Non-pigmented ciliary epithelial cell (primary cell): ENCODE measurements at regions not wholly inside any gene's neighbourhood (a gene's known extent, or its start where the extent isn't known, plus 50 kb on each side); places are given as distances from the start of the nearest gene placed in this dataset.
A peak's percentile ranks its signal among the peaks of the same experiment; 100 is the strongest.
"Not testable (repeated sequence)": the region's sequence is repeated elsewhere in the genome, so short reads cannot be mapped to it uniquely, and the experiment has no call there.

Source experiments
- DNase-seq: peaks from one replicate; pipeline ENCODE4 v3.0.0-alpha.2; 2010; ENCODE audit warnings: low read depth

DNA sequence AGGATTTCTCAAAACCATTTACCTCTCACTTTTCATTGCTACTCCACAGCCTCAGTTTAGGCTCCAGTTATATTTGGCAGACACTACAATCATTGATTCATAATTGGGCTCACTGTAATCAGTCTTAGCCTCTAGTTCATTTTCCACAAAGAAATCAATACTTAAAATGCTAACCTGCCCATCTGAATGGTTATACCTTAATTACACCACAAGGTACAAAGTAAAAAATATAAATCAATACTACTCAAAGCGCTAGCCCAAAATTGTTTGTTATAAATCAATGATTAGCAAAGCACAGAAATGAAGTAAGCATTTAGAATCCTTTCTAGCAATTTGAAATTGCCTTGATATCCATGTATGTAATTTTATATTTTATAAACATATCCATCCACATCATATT lies 222.6 kb upstream of the NDST3 start:
- no peak for DNase-seq

DNA sequence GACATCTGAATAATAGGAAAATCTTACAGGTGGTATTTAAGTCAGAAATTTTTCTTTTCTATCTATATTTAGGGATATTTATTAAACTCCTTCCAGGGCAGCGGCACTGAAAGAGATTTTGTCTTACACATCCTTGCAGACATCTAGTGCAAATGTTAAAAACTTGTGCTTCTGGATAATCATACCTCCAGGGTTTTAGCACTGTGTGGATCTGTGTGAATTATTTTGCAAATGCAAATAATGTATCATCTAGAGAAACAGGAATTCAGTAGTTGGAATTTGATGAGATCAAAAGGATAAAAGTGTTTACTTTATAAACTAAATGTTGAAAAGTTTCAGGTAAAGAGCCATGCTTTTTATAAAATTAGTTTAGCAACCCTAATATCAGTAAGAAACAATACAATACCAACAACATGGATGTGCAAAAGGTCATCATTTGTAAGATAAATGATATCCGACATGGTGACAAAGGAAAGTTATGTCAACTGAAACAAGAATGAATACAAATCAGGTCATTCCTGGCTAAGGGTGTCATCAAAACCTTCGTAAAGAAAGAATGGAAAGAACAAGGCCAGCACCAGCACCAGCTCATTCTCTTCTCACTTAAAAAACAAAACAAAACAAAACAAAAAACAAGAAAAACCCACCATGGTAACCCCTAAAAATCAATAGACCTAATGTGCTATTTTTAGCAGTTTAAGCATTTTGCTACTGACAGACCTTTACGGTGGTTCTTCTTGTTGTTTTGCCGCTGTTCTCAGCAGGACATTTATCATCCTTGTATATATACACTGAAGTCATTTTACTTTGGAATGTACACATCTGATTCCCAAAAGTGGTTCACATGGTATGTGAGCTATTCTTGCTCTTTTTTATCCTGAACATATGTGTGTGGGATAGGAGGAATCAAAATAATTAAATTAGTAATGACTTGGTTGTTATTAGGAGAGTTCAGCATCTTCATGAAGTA lies 219.7 kb upstream of the NDST3 start:
- DNase-seq, result no peak

DNA sequence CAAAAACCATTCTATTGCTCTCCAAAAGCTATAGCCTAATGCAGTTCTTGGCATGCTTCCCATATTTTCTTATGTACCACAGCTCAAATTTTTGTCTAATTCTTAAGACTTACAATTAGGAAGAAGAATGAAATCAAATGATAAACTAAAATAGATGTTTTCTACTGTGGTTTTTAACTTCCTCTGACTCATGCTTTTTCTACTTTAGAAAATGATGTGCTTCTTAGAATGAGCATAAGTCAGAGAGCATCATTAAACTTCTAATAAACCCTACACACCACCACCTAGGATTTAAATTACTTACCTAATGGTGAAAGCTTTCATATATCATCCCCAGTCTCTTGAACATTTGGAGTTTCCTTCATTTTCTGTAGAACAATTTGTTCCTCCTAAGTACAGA lies 217.0 kb upstream of the NDST3 start:
- DNase-seq, result peak; percentile 6

DNA sequence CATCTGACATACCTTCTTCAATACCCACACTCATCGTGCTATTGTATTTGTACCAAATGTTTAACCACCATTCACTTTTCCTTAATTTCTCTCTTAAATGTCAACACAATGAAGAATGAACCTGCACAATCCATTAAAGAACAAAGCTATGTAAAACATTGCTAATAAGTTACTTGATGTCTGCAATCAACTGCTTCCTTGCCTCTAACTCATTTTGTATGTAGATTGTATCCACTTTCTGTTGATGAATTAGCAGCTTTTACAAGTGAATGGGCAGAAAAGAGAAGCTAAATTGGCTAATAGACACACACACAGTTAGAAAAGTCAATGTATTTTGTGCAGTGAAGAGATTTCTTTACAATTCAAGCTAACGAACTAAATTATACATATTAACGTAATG lies 212.5 kb upstream of the NDST3 start:
- no peak for DNase-seq

DNA sequence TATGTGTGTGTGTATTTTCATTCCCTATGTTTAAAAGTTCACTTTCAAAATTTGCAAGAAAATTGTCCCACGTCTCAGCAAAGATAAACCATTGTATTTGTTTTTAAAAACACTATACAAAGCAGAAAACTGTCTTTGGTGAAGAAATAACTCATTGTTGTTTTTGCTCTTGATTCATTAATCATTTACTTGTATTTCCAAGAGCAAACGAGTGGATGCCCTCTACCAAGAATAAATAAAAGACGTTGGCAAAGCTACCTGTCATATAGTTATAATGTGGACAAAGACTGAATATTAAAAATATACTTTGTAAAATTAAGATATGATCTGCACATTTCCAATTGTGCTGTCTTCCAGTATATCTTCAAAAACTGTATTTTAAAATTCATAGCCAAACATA lies 210.9 kb upstream of the NDST3 start:
- DNase-seq, result no peak

DNA sequence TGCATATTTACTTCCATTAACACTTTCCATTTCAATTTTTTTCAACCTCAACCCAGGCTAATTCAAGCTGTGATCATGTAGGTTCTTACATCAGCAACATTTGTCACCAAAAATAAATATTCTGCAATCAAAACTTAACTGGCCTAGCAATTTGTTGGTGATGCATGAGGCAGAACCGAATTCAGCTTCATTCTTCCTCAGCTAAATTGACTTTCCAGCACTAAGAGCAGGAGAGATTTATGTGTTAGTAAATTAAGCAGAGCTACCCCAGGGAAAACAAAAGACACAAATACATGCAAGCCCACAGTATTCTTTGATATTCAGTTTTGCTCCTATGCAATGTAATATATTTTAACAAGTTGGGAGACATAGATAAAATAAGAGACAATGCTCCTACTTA lies 208.7 kb upstream of the NDST3 start:
- DNase-seq, result no peak

DNA sequence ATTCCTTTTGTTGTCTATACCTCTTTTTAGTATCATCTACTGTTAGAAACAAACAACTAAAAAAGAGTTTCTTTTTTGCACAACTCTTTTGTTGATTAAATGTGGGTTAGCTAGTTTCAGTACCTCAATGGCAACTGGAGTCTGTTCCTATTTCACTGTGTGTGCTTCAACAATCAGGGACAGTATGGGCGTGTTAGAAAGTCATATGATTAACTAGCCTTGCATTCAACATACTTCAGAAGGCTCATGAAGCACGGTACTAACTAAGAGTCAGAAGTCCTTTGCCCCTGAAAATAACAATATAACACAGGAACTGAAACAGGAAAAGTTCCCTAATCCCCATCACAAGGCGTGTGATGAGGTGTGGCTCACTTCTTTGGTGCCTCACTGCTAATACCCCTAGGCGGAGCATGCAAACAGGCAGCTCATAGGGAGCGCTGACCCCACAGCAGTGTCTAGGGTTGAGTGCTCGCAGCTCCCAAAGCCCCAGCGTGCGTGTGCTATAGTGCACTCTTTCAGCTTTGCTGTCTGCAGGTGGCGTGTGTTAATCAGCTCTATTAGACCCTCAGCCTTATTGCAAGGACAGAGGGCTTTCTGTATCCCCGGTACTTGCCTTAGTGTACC lies 203.1 kb upstream of the NDST3 start:
- DNase-seq, result no peak

DNA sequence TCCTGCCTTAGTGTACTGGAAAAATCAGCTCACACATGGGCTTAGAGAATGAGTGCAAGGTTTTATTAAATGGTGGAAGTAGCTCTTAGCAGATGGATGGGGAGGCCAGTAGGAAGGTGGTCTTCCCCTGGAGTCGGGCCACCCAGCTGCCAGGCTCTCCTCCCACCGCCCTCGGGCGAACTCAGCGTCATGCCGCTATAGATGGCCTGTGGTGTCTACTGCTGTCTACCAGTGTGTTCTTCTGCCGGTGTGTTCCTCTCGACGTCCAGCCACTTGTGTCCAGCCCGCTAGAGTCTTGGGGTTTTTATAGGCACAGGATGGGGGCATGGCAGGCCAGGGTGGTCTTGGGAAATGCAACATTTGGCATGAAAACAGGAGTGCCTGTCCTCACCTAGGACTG lies 198.7 kb upstream of the NDST3 start:
- DNase-seq, result no peak

DNA sequence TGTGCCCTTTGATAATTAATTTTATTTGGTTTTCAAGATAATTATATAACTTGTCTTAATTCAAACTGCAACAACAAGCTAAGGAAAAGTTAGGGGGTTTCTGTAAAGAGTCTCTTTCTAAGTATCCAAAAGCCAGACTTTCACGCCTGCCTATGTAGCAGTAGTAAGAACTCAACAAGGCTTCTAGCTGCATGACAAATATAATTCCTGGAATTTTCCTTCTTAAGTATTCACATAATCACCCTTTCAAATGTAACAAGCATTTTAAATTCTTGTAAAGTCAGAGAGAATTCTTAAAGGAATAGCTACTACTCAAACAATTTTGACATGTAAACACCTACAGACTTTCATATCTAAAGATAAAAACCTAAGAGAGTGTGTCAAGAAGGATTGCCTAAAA lies 189.7 kb upstream of the NDST3 start:
- no peak for DNase-seq

DNA sequence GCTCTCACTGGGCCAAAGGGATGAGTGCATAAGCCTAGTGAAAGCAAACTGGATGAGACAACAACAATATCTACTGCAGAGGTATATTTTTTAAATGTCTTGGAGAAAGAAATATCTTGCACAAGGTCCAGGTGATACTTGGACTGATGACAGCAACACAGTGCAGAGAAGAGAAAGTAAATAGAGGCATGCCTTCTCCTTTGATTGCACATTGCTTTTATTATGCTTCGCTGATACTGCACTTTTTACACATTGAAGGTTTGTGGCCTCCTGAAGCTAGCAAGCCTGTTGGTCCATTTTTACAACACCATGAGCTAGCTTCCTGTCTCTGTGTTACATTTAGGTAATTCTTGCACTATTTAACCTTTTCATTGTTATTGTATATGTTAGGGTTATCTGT lies 189.0 kb upstream of the NDST3 start:
- no peak for DNase-seq

DNA sequence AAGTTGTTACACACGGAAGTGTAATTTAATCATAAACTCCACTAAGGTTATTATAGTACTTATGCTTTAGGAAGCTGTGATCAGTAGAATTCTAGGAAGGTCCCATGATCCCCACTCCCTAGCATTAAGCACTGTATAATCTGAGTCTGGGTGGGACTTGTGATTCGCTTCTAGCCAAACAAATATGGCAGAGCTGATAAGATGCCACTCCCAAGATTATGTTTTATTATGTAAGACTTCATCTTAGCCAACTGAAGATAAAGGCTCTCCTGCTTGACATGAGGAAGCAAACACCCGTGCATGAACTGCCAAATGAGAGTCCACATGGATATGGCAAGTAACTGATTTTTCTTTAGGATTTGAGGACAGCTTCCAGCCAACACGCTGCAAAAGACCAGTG lies 186.4 kb upstream of the NDST3 start:
- DNase-seq, result no peak

DNA sequence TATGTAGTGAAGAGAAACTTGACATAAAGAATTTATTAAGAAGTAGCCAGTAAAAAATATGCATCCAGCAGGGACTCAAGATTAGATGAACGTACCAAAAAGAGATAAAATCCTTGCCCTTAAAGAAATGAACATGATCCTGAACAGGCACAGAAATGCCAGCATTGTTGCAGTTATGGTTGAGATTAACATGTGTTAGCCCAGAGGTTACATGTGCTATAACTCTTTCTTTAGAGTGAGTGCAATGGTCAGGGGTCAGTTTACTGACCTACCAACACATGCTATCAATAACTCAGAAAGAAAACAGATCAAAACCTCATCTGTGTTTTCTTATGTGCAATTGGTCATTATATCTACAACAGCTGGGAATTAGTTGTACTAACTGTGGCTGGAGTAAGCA lies 166.1 kb upstream of the NDST3 start:
- no peak for DNase-seq

DNA sequence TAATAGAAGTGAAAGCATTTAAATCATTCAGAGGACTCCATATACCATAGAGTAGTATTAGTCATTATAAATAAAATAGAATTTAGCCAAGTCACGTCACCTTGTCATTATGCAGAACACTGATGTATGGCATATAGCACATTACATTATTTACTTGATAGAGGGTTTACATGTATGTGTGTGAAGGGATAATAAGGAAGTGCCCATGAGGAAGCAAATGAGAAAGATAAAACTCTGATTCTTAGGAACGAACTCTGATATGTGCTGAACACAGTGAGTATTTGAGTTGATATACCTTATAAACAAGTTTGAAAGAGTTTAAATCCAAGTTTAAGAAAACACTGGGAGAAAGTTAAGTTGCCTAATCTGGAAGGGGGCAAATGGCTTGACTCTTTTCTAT lies 160.5 kb upstream of the NDST3 start:
- DNase-seq, result no peak

DNA sequence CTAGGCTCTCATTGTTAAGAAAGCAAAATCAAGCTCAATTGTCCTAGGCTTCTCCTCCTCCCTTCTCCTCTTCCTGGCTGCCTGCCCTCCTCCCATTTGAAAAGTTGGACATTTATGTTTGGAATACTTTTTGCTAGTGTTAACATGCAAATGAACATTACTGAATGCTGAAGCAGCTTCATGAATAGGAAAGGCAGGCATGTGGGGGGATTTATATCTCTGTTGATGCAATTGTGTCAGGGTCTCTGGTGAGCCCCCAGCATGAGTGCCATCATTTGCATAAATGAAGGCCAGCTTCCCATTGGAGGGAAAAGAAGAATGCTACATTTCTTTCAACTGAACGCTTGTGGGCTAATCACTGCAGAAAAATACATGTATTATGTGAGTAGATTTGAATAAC lies 160.1 kb upstream of the NDST3 start:
- DNase-seq, result no peak

DNA sequence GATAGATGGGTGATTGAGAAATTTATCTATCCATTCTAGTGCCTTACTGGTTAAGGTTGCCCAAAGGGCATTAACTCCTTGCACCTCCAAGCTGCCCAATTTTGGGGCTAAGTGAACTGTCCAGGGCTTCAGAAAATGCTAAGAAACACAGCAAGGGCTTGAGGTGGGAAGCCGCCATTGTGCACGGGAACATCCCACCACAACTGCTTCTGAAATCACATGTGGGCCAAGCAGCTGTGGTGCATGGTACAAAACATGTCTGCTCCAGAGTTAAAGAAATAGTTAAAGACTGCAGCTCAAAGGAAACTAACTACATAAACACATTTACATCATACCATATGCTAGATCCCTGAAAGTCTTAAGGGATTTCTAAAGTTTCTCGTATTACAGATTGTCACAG lies 144.3 kb upstream of the NDST3 start:
- no peak for DNase-seq

DNA sequence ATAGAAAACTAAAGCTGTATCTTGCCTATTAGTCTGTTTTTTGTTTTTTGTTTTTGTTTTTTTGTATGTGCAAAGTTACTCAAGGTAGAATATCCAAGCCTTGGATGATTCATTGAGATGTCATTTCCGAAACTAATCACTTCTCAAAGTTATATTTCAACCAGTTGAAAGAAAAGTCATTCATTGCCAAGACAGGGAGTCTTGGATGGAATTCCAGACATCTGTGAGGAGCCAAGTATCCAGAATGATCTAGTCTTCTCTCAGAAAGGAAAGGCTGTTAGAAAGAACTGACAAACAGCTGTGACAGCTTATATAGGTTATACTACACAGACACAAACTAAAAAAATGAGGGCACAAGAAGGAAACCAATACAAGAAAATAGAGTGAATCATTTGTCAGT lies 141.1 kb upstream of the NDST3 start:
- no peak for DNase-seq

DNA sequence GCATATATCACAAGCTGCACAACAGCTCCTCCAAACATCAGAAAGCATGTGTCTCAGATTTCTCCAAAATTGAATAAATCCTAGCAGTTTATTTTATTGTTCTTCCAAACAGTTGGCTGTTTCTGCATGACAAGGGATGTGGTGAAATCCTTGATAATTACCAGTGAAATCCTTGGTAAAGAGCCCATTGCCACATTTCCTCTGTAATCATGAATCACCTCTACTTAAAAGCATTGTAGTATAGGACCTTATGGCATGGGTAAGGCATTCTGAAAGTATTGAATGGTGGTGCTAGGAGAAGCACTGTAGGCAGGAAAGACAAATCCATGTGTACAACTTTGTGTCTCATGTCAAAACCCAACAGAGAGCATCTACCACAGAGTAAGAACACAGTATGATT lies 135.8 kb upstream of the NDST3 start:
- DNase-seq, result no peak

DNA sequence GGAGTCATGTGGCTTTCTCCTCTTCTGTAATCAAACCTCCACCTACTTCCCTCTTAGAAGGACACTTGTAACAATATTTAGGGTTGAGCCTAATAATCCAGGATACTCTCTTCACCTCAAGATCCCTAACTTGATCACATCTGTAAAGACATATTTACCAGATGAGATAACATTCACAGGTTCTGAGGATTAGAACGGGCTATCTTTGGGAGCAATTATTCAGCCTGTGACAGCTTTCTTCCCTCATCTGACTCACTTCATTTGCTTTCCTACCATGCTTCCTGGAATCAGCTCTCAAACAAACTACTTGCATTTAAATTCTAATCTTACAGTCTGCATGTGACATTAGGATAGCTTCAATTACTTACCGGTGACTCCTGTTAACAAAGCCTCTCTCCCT lies 133.5 kb upstream of the NDST3 start:
- DNase-seq, result no peak

DNA sequence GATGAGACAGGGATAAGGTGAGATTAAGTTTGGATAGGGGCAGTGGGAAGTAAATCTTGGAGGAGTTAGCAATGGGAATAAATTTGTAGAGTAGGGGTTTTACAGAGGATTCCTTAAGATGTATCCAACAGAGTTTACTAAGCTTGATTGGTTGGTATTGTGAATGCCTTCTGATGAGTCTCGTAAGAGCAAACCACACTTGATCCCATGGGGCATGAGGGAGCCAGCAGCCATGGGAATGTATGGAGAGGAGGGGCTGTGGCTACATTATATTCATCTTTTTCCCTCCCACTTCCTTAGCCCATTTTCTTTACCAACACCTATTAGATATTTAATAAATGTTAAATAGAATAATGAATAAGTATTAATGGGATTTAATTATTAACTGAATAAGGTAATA lies 126.6 kb upstream of the NDST3 start:
- no peak for DNase-seq

DNA sequence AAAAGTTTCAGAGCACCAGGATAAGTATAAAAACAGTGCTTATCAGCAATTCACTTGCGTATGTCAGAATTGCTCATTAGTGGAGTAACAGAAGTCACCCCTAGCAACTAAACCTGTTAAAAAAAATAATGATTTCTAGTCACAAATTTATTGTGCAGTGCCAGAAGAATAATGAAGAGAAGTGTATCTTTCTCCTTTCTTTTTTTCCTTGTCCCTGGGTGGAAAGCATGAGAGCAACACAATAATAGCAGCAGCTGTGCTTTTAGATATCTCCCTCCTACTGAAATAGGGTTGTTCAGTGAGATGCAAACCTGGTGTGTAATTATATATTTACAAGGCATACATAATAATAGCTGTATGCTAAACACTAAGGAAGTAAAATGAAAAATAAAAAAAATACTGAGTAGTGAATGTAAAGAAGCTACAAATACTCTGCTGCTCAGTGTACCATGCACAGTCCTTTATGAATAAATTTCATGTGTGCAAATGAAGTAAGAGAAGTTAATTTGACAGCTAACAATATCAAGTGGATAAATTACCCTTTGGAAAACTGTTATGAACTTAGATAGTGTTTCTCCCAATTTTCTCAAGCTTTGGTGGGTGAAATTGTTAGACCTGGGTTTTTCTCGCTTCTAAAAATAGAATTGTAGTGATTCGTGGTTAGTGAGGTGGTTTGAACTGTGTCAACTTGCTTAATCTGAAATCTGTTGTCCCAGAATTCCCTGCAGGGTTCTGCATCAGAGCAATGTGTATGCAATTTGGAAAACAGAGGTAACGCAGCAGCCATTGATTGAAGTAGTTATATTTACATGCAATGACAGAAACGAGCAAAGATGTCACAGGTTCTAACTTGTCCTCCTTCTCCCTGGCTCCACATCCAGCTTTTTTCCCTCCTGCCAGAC lies 125.7 kb upstream of the NDST3 start:
- DNase-seq, result no peak

DNA sequence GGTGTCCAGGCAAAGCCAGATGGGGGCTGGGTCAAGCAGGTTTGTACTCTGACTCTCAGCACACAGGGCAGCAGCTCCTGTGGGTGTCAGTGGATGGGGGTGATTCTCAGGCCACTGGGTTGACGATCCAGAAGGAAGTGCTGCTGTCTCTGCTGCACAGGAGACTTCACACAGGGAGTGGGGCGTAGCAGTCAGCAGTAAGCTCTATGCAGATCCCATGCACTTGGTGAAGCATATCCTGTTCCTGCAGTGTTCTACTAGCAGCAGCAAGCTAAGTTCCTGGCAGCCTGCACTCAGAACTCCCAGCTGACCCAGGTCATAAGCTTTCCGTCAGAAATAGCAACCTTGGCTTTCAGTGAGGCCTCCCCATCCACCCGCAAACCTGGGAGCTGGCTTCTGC lies 117.6 kb upstream of the NDST3 start:
- no peak for DNase-seq

DNA sequence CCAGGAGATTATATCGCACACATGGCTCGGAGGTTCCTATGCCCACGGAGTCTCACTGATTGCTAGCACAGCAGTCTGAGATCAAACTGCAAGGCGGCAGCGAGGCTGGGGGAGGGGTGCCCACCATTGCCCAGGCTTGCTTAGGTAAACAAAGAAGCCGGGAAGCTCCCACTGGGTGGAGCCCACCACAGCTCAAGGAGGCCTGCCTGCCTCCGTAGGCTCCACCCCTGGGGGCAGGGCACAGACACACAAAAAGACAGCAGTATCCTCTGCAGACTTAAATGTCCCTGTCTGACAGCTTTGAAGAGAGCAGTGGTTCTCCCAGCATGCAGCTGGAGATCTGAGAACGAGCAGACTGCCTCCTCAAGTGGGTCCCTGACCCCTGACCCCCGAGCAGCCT lies 112.0 kb upstream of the NDST3 start:
- not testable (repeated sequence) for DNase-seq

DNA sequence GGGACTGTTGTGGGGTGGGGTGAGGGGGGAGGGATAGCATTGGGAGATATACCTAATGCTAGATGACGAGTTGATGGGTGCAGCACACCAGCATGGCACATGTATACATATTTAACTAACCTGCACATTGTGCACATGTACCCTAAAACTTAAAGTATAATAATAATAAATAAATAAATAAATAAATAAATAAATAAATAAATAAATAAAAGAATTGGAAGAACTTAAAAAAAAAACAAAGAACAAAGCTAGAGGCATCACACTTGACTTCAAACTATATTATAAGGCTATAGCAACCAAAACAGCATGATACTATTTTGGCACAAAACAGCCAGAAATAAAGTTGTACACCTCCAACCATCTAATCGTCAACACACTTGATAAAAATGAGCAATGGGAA lies 106.5 kb upstream of the NDST3 start:
- DNase-seq, result not testable (repeated sequence)
